Subcutaneous abdominal adipose tissue (tissue), 5 donors: ENCODE measurements at regions not wholly inside any gene's neighbourhood (a gene's known extent, or its start where the extent isn't known, plus 50 kb on each side); places are given as distances from the start of the nearest gene placed in this dataset.

ENCODE experiments used
- H3K27ac ChIP-seq: one replicate; pipeline ENCODE4 v1.7.0; 2013; ENCODE audit warnings: low read depth, mild to moderate bottlenecking, inconsistent platforms, low read length, moderate library complexity
- H3K27me3 ChIP-seq, 5 donors: one replicate each; pipeline ENCODE4 v1.7.0; 2013; ENCODE audit warnings: low read length in 5 of 5, inconsistent platforms in 1 of 5; ENCODE audit not compliant: control insufficient read depth in 5 of 5, insufficient read depth in 4 of 5
- H3K36me3 ChIP-seq, 5 donors: one replicate each; pipeline ENCODE4 v1.7.0; 2013; ENCODE audit warnings: low read length in 5 of 5; ENCODE audit not compliant: control insufficient read depth in 5 of 5, insufficient read depth in 5 of 5
- H3K4me1 ChIP-seq, 5 donors: one replicate each; pipeline ENCODE4 v1.7.0; 2013; ENCODE audit warnings: low read length in 5 of 5, mild to moderate bottlenecking in 3 of 5, moderate library complexity in 1 of 5; ENCODE audit not compliant: control insufficient read depth in 5 of 5, insufficient read depth in 5 of 5
- H3K4me3 ChIP-seq, 5 donors: one replicate each; pipeline ENCODE4 v1.7.0; 2013; ENCODE audit warnings: low read length in 5 of 5, low read depth in 1 of 5
- H3K9ac ChIP-seq, 5 donors: one replicate each; pipeline ENCODE4 v1.7.0; 2013; ENCODE audit warnings: low read length in 5 of 5, mild to moderate bottlenecking in 4 of 5, moderate library complexity in 3 of 5
- H3K9me3 ChIP-seq, 5 donors: one replicate each; pipeline ENCODE4 v1.7.0; 2013; ENCODE audit warnings: low read length in 5 of 5; ENCODE audit not compliant: control insufficient read depth in 5 of 5
- donor health status: healthy.
- donor health status: healthy.
- donor health status: healthy.
- donor health status: healthy.
- donor health status: healthy.

GRCh38 chr3:66101901-66102300, 63.2 kb upstream of the MAGI1 start:
- H3K4me1 ChIP-seq, result peaks cover 0 to 8% (median 0%) of the 10 kb centered on the region in 5 donors
- no peak overlapping the region for H3K27ac ChIP-seq
- no peaks in the 10 kb centered on the region for H3K27me3 ChIP-seq
- no peak overlapping the region for H3K9ac ChIP-seq
- no peaks in the 10 kb centered on the region for H3K36me3 ChIP-seq
- H3K9me3 ChIP-seq, result no peaks in the 10 kb centered on the region
- no peak overlapping the region for H3K4me3 ChIP-seq

- Histone ChIP-seq H3K4me3 (no peak overlapping the region), H3K9ac (no peak overlapping the region), H3K27ac (no peak overlapping the region), H3K4me1 (peaks cover 0 to 6% (median 0%) of the 10 kb centered on the region in 5 donors), H3K36me3 (no peaks in the 10 kb centered on the region), H3K9me3 (peaks cover 0 to 15% (median 7%) of the 10 kb centered on the region in 5 donors), H3K27me3 (no peaks in the 10 kb centered on the region)
Observed at GRCh38 chr3:66099541-66100065, 60.9 kb upstream of the MAGI1 start.

DNA sequence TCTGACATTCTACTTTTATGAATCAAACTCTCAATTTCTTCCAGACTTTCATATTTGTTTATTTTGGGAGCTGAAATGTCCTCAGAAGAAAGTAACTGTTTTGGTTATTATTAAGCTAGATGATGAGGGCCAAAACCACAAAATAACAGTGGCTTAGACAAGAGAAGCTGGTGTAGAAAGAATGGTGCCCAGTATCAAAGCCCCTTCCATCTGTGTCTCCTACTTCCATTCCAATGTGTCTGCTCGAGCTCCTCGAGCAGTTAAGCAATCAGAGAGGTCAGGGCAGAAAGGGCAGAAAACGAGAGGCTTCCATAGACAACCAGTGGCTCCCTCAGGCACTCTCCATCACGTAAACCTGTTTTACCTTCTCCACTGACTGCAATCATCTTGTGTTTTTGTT, 59.7 kb upstream of the MAGI1 start:
- H3K4me1 ChIP-seq, result peaks cover 0 to 6% (median 0%) of the 10 kb centered on the region in 5 donors
- H3K36me3 ChIP-seq, result no peaks in the 10 kb centered on the region
- H3K27me3 ChIP-seq, result no peaks in the 10 kb centered on the region
- peaks cover 0 to 15% (median 7%) of the 10 kb centered on the region in 5 donors for H3K9me3 ChIP-seq
- no peak overlapping the region for H3K27ac ChIP-seq
- no peak overlapping the region for H3K4me3 ChIP-seq
- no peak overlapping the region for H3K9ac ChIP-seq

GRCh38 chr3:66097647-66098046, 58.9 kb upstream of the MAGI1 start:
- Histone ChIP-seq H3K9me3 (peaks cover 0 to 15% (median 7%) of the 10 kb centered on the region in 5 donors), H3K36me3 (no peaks in the 10 kb centered on the region), H3K4me1 (peaks cover 0 to 6% (median 0%) of the 10 kb centered on the region in 5 donors), H3K27ac (no peak overlapping the region), H3K4me3 (no peak overlapping the region), H3K27me3 (no peaks in the 10 kb centered on the region), H3K9ac (no peak overlapping the region)

DNA sequence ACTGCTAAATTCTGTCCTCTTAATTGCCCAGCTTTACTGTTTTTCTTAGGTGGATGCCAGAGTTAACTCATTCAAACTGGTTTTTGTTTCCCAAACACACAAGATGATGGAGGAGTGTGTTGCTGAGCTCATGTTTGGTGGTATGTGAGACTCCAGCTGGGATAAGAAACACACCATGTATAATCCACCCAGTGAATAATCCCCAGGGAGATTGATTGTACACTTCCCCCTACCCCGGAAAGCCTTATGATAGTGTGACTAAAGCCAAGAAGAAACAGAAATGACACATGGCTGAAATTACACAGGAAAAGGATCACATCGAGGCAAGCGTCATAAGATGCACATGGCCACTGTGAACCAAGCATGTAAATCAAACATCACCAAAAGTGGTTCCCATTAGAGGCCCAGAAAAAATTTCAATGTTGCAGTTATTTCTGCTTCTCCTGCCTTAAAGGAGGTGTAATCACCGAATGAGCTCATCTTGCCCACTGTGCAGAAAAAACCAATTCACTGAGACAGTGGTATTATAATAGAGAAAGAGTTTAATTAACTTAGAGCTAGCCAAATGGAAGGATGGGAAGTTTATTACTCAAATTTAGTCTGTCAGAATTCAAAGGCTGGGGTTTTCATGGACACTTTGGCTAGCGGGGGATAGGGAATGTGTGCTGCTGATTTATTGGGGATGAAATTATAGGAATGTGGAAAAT, 56.7 kb upstream of the MAGI1 start:
- no peaks in the 10 kb centered on the region for H3K36me3 ChIP-seq
- peaks cover 0 to 5% (median 5%) of the 10 kb centered on the region in 5 donors for H3K4me1 ChIP-seq
- peaks cover 0 to 15% (median 7%) of the 10 kb centered on the region in 5 donors for H3K9me3 ChIP-seq
- H3K27me3 ChIP-seq, result no peaks in the 10 kb centered on the region
- no peak overlapping the region for H3K27ac ChIP-seq
- H3K4me3 ChIP-seq, result no peak overlapping the region
- no peak overlapping the region for H3K9ac ChIP-seq

DNA sequence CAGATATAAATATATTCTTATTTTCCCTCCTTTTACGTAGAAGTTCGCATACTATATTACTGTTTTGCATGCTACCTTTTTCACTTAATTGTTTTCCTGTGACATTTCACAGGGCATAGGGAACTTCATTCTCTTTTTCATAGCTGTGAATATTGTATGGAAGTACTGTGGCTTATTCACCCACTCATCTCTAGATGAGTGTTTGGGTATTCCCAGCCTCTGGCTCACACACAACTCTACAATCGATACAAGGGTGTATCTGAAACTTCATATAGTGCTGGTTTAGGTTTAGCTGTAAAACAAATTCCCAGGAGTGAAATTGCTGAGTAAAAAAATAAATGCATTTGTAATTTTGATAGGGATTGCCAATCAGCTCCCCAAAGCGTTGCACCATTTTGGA, 55.3 kb upstream of the MAGI1 start:
- peaks cover 0 to 15% (median 7%) of the 10 kb centered on the region in 5 donors for H3K9me3 ChIP-seq
- H3K27me3 ChIP-seq, result no peaks in the 10 kb centered on the region
- H3K4me1 ChIP-seq, result peaks cover 0 to 5% (median 0%) of the 10 kb centered on the region in 5 donors
- H3K27ac ChIP-seq, result no peak overlapping the region
- no peak overlapping the region for H3K9ac ChIP-seq
- no peaks in the 10 kb centered on the region for H3K36me3 ChIP-seq
- no peak overlapping the region for H3K4me3 ChIP-seq

GRCh38 chr3:66092175-66092995, 53.7 kb upstream of the MAGI1 start:
- H3K36me3 ChIP-seq, result no peaks in the 10 kb centered on the region
- H3K4me1 ChIP-seq, result peaks cover 0 to 5% (median 0%) of the 10 kb centered on the region in 5 donors
- H3K27me3 ChIP-seq, result no peaks in the 10 kb centered on the region
- peaks cover 0 to 15% (median 7%) of the 10 kb centered on the region in 5 donors for H3K9me3 ChIP-seq
- peak overlapping the region in 2 of 5 donors; percentile 52 to 64 for H3K9ac ChIP-seq
- peak overlapping the region; percentile 3 to 51 (median 40) for H3K4me3 ChIP-seq
- no peak overlapping the region for H3K27ac ChIP-seq
